Sigmoid colon (tissue), 6 donors: ENCODE measurements at regions not wholly inside any gene's neighbourhood (a gene's known extent, or its start where the extent isn't known, plus 50 kb on each side); places are given as distances from the start of the nearest gene placed in this dataset.

Experiments
- DNase-seq: peaks from one replicate; pipeline ENCODE4 v3.0.0-alpha.2; 2019
- H3K27ac ChIP-seq, 4 donors: fragments of 200-600 bp; sonication (generic); one replicate each; pipeline ENCODE4 v1.5.1; 2016 to 2019; ENCODE audit warnings: mild to moderate bottlenecking in 1 of 4
- H3K27me3 ChIP-seq, 3 donors: fragments of 200-600 bp; sonication (generic); one replicate each; pipeline ENCODE4 v1.5.1; 2019; ENCODE audit warnings: mild to moderate bottlenecking in 1 of 3
- H3K36me3 ChIP-seq, 4 donors: fragments of 200-600 bp; sonication (generic); one replicate each; pipeline ENCODE4 v1.5.1; 2016 to 2019
- H3K4me1 ChIP-seq, 4 donors: fragments of 200-600 bp; sonication (generic); one replicate each; pipeline ENCODE4 v1.5.1; 2017 to 2019
- H3K4me3 ChIP-seq, 4 donors: fragments of 200-600 bp; sonication (generic); one replicate each; pipeline ENCODE4 v1.5.1; 2017 to 2019; ENCODE audit warnings: mild to moderate bottlenecking in 2 of 4, moderate library complexity in 1 of 4
- H3K9me3 ChIP-seq, 4 donors: fragments of 200-600 bp in 3 of 4; sonication (generic) in 3 of 4; one replicate each; pipeline versions ENCODE4 v1.5.1 to v1.6.1; 2013 to 2019
- CTCF ChIP-seq, 4 experiments: fragments of 450-650 bp in 3 of 4; fragments of 200-600 bp in 1 of 4; IDR thresholded peaks; one replicate each; pipeline ENCODE4 v1.5.1; 2016 to 2019; ENCODE audit warnings: antibody characterized with exemption in 4 of 4, mild to moderate bottlenecking in 3 of 4, moderate library complexity in 2 of 4
- EP300 ChIP-seq, 4 donors: sonication (generic); formaldehyde crosslinking; IDR thresholded peaks; one replicate each; pipeline ENCODE4 v1.6.1; 2017; ENCODE audit warnings: antibody characterized with exemption in 4 of 4
- POLR2A ChIP-seq, 2 donors: fragments of 450-650 bp; IDR thresholded peaks; one replicate each; pipeline ENCODE4 v1.6.1; 2016; ENCODE audit warnings: antibody characterized with exemption in 2 of 2, mild to moderate bottlenecking in 2 of 2, moderate library complexity in 2 of 2
- POLR2AphosphoS5 ChIP-seq, 4 donors: sonication (generic); formaldehyde crosslinking; IDR thresholded peaks; one replicate each; pipeline ENCODE4 v1.6.1; 2017; ENCODE audit warnings: antibody characterized with exemption in 4 of 4
- WGBS, 2 donors: extraction: QIAGEN DNeasy Blood & Tissue Kit; methylation state at CpG; one replicate each; pipeline ENCODE4 v1.1.7; 2013; 5-methylcytosine and 5-hydroxymethylcytosine counted together
- intact Hi-C: fragments of 100-400 bp; cut with DNase I; formaldehyde crosslinking; loops from one replicate; pipeline ENCODE4 v1.15.1; 2023
- donor health status: healthy with polysubstance abuse.
- donor health status: healthy.

- no peaks in the 10 kb centered on the region for H3K27me3 ChIP-seq
- no peaks in the 10 kb centered on the region for H3K36me3 ChIP-seq
- H3K27ac ChIP-seq, result no peak overlapping the region
- peaks cover 0 to 5% (median 2%) of the 10 kb centered on the region in 4 donors for H3K4me1 ChIP-seq
- 80 to 83% methylated on average over 2 of the region's 2 CpGs for WGBS, 2 donors
- H3K9me3 ChIP-seq, result no peaks in the 10 kb centered on the region
- intact Hi-C loops, result no loop called here
- H3K4me3 ChIP-seq, result no peak overlapping the region
- no peak for TF ChIP-seq POLR2AphosphoS5 (IDR thresholded peaks at IDR 0.05)
- TF ChIP-seq POLR2A (IDR thresholded peaks at IDR 0.05), result no peak
- no peak for TF ChIP-seq CTCF (IDR thresholded peaks at IDR 0.05)
- no peak for TF ChIP-seq EP300 (IDR thresholded peaks at IDR 0.05)
- DNase-seq, result no peak
These were observed 68.7 kb upstream of the MARCHF10 start for GRCh38 chr17:62876673-62877405.

GRCh38 chr17:62876063-62876462 is 67.9 kb upstream of the MARCHF10 start:
- Histone ChIP-seq H3K27ac (no peak overlapping the region), H3K36me3 (no peaks in the 10 kb centered on the region), H3K27me3 (no peaks in the 10 kb centered on the region), H3K4me1 (peaks cover 0 to 5% (median 2%) of the 10 kb centered on the region in 4 donors), H3K4me3 (no peak overlapping the region), H3K9me3 (no peaks in the 10 kb centered on the region)
- WGBS, 2 donors, result 76 to 90% methylated on average over 2 of the region's 2 CpGs
- TF ChIP-seq POLR2A (IDR thresholded peaks at IDR 0.05) (no peak), POLR2AphosphoS5 (IDR thresholded peaks at IDR 0.05) (no peak)
- intact Hi-C loops, result no loop called here
- DNase-seq, result no peak

- WGBS, 2 donors, result 80 to 84% methylated on average over 4 of the region's 4 CpGs
- TF ChIP-seq EP300 (IDR thresholded peaks at IDR 0.05), result no peak
- no peak for TF ChIP-seq CTCF (IDR thresholded peaks at IDR 0.05)
- no peak for TF ChIP-seq POLR2AphosphoS5 (IDR thresholded peaks at IDR 0.05)
- TF ChIP-seq POLR2A (IDR thresholded peaks at IDR 0.05), result no peak
These were observed 67.2 kb upstream of the MARCHF10 start for GRCh38 chr17:62875296-62875695.

GRCh38 chr17:62871291-62871690 is 63.2 kb upstream of the MARCHF10 start:
- Histone ChIP-seq H3K36me3 (no peaks in the 10 kb centered on the region), H3K4me3 (no peak overlapping the region), H3K4me1 (peaks cover 0 to 3% (median 1%) of the 10 kb centered on the region in 4 donors), H3K27ac (no peak overlapping the region), H3K27me3 (no peaks in the 10 kb centered on the region), H3K9me3 (no peaks in the 10 kb centered on the region)
- intact Hi-C loops, result no loop called here
- 81 to 91% methylated on average over 5 of the region's 5 CpGs for WGBS, 2 donors
- TF ChIP-seq POLR2AphosphoS5 (IDR thresholded peaks at IDR 0.05) (no peak), POLR2A (IDR thresholded peaks at IDR 0.05) (no peak), CTCF (IDR thresholded peaks at IDR 0.05) (no peak), EP300 (IDR thresholded peaks at IDR 0.05) (no peak)
- DNase-seq, result no peak

More at GRCh38 chr17:62875296-62875695, 67.2 kb upstream of the MARCHF10 start:
- Histone ChIP-seq H3K4me3 (no peak overlapping the region), H3K4me1 (peaks cover 0 to 6% (median 2%) of the 10 kb centered on the region in 4 donors), H3K36me3 (no peaks in the 10 kb centered on the region), H3K9me3 (no peaks in the 10 kb centered on the region), H3K27me3 (no peaks in the 10 kb centered on the region), H3K27ac (no peak overlapping the region)
- DNase-seq, result no peak
- intact Hi-C loops, result no loop called here

- H3K27me3 ChIP-seq, result no peaks in the 10 kb centered on the region
- peaks cover 0 to 3% (median 0%) of the 10 kb centered on the region in 4 donors for H3K4me1 ChIP-seq
- DNase-seq, result no peak
- WGBS, 2 donors, result 23 to 57% methylated on average over 8 of the region's 8 CpGs
- no peaks in the 10 kb centered on the region for H3K36me3 ChIP-seq
- no peak overlapping the region for H3K27ac ChIP-seq
- no peaks in the 10 kb centered on the region for H3K9me3 ChIP-seq
- intact Hi-C loops, result no loop called here
- TF ChIP-seq CTCF (IDR thresholded peaks at IDR 0.05) (no peak), POLR2A (IDR thresholded peaks at IDR 0.05) (no peak), POLR2AphosphoS5 (IDR thresholded peaks at IDR 0.05) (no peak), EP300 (IDR thresholded peaks at IDR 0.05) (no peak)
- H3K4me3 ChIP-seq, result no peak overlapping the region
These were observed 62.4 kb upstream of the MARCHF10 start for GRCh38 chr17:62870552-62870971.
